GM12892 (cell line): ENCODE measurements at regions not wholly inside any gene's neighbourhood (a gene's known extent, or its start where the extent isn't known, plus 50 kb on each side); places are given as distances from the start of the nearest gene placed in this dataset.

Source experiments
- POLR2A ChIP-seq: IDR thresholded peaks from 2 replicates; pipeline ENCODE4 v1.6.1; 2011; ENCODE audit warnings: low read depth, low read length, control low read depth
- POLR2AphosphoS5 ChIP-seq: IDR thresholded peaks from 2 replicates; pipeline ENCODE4 v1.6.1; 2011; ENCODE audit warnings: low read depth, low read length, control low read depth

DNA sequence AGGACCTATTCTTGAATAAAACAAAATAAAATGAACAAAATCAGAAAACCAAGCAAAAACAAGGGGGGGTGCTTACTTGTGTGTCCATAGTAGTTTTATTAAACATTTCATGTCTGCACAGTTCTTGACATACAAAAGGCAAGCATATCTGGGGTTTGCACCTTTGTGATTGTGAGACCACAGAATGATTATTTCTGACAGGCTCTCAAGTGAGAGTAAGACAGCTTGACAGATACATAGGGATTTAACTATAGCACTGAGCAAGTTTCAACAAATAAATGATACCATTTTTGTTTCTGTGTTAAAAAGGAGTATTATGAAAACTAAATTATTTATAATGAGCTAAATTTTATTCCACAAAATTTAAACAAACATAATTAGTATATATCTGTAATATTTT, 712.0 kb upstream of the PCDH10 start:
- no peak for TF ChIP-seq POLR2AphosphoS5
- no peak for TF ChIP-seq POLR2A
